ENCODE measurements at regions not wholly inside any gene's neighbourhood (a gene's known extent, or its start where the extent isn't known, plus 50 kb on each side); places are given as distances from the start of the nearest gene placed in this dataset.
A peak's percentile ranks its signal among the peaks of the same experiment; 100 is the strongest.

GRCh38 chr6:147757291-147757690 lies 248.8 kb downstream of the SAMD5 start:
- no peak for DNase-seq (ENCODE audit: low spot score)

GRCh38 chr6:147758303-147758702 lies 249.8 kb downstream of the SAMD5 start:
- DNase-seq (ENCODE audit: low spot score) = no peak

GRCh38 chr6:147759093-147759492 lies 250.6 kb downstream of the SAMD5 start:
- DNase-seq (ENCODE audit: low spot score) = no peak

- DNase-seq (ENCODE audit: low spot score) = no peak
Observed at GRCh38 chr6:147759536-147759935, 251.0 kb downstream of the SAMD5 start.

DNA sequence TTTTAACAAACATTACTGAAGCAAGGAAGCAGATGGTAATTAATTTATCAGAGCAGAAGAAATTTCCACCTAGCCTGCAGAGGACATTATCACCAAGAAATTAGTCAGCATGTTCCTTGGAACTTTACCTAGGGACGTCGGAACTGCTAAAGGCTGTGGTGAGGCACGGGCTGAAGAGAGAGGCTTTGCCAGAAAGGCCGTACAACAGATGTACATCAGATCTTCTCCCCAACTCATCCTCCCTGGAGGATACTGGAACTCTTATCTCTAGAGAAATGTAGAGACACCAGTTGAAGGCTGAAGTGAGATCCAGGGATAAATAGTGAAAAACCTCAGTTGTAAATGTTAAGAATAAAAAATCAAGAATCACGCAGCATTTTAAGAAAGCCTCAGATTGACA lies 257.1 kb downstream of the SAMD5 start:
- DNase-seq (ENCODE audit: low spot score) = no peak

- DNase-seq (ENCODE audit: low spot score) = no peak
Observed at GRCh38 chr6:147768969-147769368, 260.5 kb downstream of the SAMD5 start.

- no peak for DNase-seq (ENCODE audit: low spot score)
Observed at GRCh38 chr6:147769496-147770087, 261.1 kb downstream of the SAMD5 start.

DNA sequence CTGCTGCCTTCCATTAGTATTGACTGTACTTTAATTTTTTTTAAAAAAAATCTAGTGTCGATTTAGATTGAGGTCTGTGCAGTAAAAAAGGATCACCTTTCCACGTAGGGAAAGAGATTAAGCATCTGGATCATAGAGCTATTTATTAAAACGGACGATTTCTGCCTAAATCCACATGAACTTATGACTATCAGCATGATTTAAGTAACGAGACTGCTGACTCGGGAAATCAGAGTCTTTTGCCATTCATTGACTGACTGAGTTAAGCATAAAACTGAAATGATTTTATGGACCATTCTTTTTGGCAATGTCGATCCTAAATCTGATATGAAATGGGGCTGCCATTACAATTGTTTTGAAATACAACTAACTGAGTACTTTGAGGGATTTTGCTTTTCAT lies 261.7 kb downstream of the SAMD5 start:
- DNase-seq (ENCODE audit: low spot score) = no peak

DNA sequence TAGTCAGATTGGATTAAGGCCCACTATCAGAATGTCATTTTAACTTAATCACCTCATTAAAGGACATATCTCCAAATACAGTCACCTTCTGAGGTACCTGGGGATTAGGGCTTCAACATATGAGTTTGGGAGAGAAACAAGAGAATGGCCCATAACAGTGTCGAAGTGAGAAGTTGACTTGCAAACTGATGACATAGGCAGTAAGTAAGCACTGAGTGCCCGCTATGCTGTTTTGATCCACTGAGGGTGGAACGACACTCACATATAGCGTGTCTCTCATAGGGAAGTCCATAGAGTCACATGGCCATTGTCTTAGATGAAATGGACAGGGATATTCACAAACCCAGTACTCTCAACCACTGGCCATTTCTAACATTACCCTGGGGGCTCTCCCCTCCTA lies 264.2 kb downstream of the SAMD5 start:
- no peak for DNase-seq (ENCODE audit: low spot score)

DNA sequence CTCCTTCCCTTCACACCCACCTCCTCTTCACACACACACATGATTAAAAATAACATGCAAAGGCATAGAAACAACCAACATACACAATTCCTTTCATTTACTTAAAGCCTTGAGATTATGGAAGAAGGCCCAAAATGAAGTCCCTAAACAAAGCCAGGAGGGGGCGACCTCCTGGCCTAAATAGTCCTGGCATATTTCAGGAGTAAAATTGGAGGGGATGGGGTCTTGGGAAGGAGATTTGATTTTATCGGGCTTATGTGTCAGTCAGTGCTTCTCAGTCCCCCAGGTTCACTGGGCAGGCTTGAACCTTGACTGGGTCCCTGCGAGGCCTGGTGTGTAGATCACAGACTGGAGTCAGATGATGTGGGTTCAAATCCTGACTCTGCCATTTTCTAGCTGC lies 266.4 kb downstream of the SAMD5 start:
- DNase-seq (ENCODE audit: low spot score) = no peak

GRCh38 chr6:147776631-147777213 lies 268.2 kb downstream of the SAMD5 start:
- no peak for DNase-seq (ENCODE audit: low spot score)

GRCh38 chr6:147779624-147780023 lies 271.1 kb downstream of the SAMD5 start:
- DNase-seq (ENCODE audit: low spot score) = no peak

- DNase-seq (ENCODE audit: low spot score) = no peak
Observed at GRCh38 chr6:147782302-147782701, 273.8 kb downstream of the SAMD5 start.

DNA sequence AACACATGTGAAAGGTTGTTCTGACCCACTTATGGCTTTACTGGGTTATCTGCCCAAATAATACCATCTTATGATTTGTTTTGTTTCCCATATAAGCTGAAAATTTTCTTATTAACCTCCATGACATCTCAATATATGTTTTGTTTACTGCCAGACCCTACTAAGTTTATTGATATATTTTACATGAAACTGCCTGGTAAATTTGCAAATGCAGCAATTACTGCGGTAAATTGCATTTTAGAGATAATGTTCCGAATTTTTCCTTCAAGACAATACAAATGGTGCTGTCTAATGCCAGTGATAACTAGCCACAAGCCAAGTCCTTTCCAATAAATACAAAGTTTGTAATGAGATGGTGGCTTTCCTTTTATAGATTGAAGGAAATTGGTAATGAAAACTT lies 275.9 kb downstream of the SAMD5 start:
- no peak for DNase-seq (ENCODE audit: low spot score)

DNA sequence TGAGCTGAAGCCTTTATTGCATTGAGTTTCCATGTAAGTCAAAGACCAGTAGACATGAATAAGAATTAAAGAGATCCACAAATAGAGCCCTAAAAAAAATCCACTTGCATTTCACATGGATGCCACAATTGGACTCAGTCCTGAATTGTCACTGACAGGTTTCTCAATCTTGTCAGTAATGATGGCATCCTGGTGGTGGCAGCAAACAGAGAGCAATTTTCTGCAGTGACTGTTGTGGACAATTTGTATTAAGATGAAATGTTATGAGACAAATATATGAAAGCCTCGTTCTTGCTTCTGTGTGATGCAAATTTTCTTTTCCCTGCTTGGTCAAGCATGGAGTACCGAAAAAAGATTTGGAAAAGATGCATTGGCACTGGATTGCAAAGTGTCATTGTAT lies 278.9 kb downstream of the SAMD5 start:
- peak; percentile 5 for DNase-seq (ENCODE audit: low spot score)

DNA sequence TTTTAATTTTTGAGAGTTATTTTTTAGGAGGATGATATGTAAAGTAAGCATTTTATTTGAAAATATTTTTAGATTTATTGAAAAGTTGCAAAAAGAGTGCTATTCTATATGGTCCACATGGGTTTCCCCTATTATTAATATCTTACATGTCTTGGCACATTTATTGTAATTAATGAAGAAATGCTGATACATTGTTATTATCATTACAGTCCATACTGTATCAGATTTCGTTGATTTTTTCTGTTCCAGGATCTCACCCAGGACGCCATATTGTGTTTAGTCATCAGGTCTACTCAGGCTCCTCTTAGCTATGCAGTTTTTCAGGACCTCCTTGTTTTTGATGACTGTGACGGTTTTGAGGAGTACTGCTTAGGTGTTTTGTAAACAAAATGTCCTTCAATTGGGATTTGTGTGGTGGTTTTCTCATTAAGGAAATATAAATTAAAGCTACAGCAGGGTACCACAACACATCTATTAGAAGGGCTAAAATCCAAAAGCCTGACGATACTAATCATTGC lies 281.0 kb downstream of the SAMD5 start:
- DNase-seq (ENCODE audit: low spot score) = no peak

- DNase-seq (ENCODE audit: low spot score) = no peak
Observed at GRCh38 chr6:147793871-147794643, 285.6 kb downstream of the SAMD5 start.

- no peak for DNase-seq (ENCODE audit: low spot score)
Observed at GRCh38 chr6:147802459-147802858, 294.0 kb downstream of the SAMD5 start.

DNA sequence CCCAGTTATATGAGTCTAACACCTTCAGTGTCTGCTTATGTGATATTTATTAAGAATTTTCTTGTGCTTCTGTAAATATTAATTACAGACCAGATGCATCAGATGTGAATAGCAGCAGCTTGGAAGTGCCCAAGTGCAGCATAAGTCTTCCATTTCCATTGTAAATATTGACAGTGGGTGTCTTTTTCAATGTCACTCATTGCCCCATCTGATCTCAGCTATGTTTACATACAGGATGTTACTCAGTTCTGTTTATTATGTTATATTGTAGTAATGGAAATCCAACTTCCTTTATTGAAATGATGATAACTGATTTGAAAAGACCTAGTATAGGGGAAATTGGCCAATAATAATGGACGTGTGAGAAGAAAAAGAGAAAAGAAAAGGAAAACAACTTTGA lies 296.7 kb downstream of the SAMD5 start:
- no peak for DNase-seq (ENCODE audit: low spot score)

- no peak for DNase-seq (ENCODE audit: low spot score)
Observed at GRCh38 chr6:147806697-147807096, 298.2 kb downstream of the SAMD5 start.

- no peak for DNase-seq (ENCODE audit: low spot score)
Observed at GRCh38 chr6:147808640-147809039, 300.1 kb downstream of the SAMD5 start.

- DNase-seq (ENCODE audit: low spot score) = no peak
Observed at GRCh38 chr6:147811913-147812629, 303.6 kb downstream of the SAMD5 start.
